ENCODE measurements at regions not wholly inside any gene's neighbourhood (a gene's known extent, or its start where the extent isn't known, plus 50 kb on each side); places are given as distances from the start of the nearest gene placed in this dataset.

- POLR2A ChIA-PET = no interaction called here
Observed at GRCh38 chr10:120998251-120998650, 147.1 kb downstream of the WDR11 start.

GRCh38 chr10:120998782-120999285 lies 147.7 kb downstream of the WDR11 start:
- H3K27ac ChIP-seq (ENCODE audit: low read length in 2 of 2) = no peak overlapping the region
- H4K20me1 ChIP-seq (ENCODE audit: control insufficient read depth, insufficient read depth, low read length, poor library complexity, severe bottlenecking) = no peaks in the 10 kb centered on the region
- H3K9me3 ChIP-seq (ENCODE audit: control extremely low read depth in 1 of 3, control insufficient read depth in 2 of 3, insufficient read depth in 1 of 3, low read length in 2 of 3) = peaks cover 0 to 24% (median 0%) of the 10 kb centered on the region in 3 donors
- intact Hi-C loops (cut with micrococcal nuclease) = no loop called here
- DNase-seq (no peak), ATAC-seq (ENCODE audit: low read depth) (no peak)
- H3K4me2 ChIP-seq (replicated peaks; ENCODE audit: low read depth, low read length, poor library complexity, severe bottlenecking) = no peak overlapping the region
- Mint-ChIP-seq H3K27me3 (peaks cover 3% of the 10 kb centered on the region), H3K4me1 (no peaks in the 10 kb centered on the region), H3K27ac (no peak overlapping the region), H3K9me3 (ENCODE audit: insufficient read depth) (no peaks in the 10 kb centered on the region), H3K4me3 (no peak overlapping the region)
- CTCF ChIA-PET = no interaction called here
- 82% methylated on average over 6 of the region's 6 CpGs for WGBS (ENCODE audit: insufficient coverage)
- H3K4me1 ChIP-seq (ENCODE audit: control insufficient read depth in 2 of 2, insufficient read depth in 2 of 2, low read length in 2 of 2) = no peaks in the 10 kb centered on the region
- no peaks in the 10 kb centered on the region for H3K79me2 ChIP-seq (ENCODE audit: control insufficient read depth, insufficient read depth, low read length)
- H3K27me3 ChIP-seq (replicated peaks in 1 of 4; ENCODE audit: control extremely low read depth in 1 of 4, control insufficient read depth in 3 of 4, insufficient read depth in 4 of 4, low read length in 3 of 4) = no peaks in the 10 kb centered on the region
- no peaks in the 10 kb centered on the region for H3K36me3 ChIP-seq (replicated peaks in 1 of 2; ENCODE audit: control extremely low read depth in 1 of 2, control insufficient read depth in 1 of 2, extremely low read depth in 1 of 2, insufficient read depth in 2 of 2, low read length in 1 of 2)
- TF ChIP-seq EZH2 (IDR thresholded peaks at IDR 0.05; ENCODE audit: borderline replicate concordance, insufficient read depth, low read depth, low read length, poor library complexity, severe bottlenecking) (no peak), CTCF (IDR thresholded peaks at IDR 0.05) (no peak)
- POLR2A ChIA-PET = no interaction called here
- H3K9ac ChIP-seq (ENCODE audit: low read length) = no peak overlapping the region
- no peak overlapping the region for H3K4me3 ChIP-seq (ENCODE audit: control extremely low read depth in 1 of 5, extremely low read depth in 1 of 5, insufficient read depth in 1 of 5, low read depth in 2 of 5, low read length in 4 of 5)
- H2AFZ ChIP-seq (ENCODE audit: insufficient read depth, low read depth, low read length, poor library complexity, severe bottlenecking) = no peak overlapping the region

More at GRCh38 chr10:120998251-120998650, 147.1 kb downstream of the WDR11 start:
- H3K9me3 ChIP-seq (ENCODE audit: control extremely low read depth in 1 of 3, control insufficient read depth in 2 of 3, insufficient read depth in 1 of 3, low read length in 2 of 3) = peaks cover 0 to 25% (median 0%) of the 10 kb centered on the region in 3 donors
- no peak overlapping the region for H3K4me2 ChIP-seq (replicated peaks; ENCODE audit: low read depth, low read length, poor library complexity, severe bottlenecking)
- TF ChIP-seq CTCF (IDR thresholded peaks at IDR 0.05) (no peak), EZH2 (IDR thresholded peaks at IDR 0.05; ENCODE audit: borderline replicate concordance, insufficient read depth, low read depth, low read length, poor library complexity, severe bottlenecking) (no peak)
- H3K27me3 ChIP-seq (replicated peaks in 1 of 4; ENCODE audit: control extremely low read depth in 1 of 4, control insufficient read depth in 3 of 4, insufficient read depth in 4 of 4, low read length in 3 of 4) = no peaks in the 10 kb centered on the region
- H3K27ac Mint-ChIP-seq = no peak overlapping the region
- CTCF ChIA-PET = no interaction called here
- no peak overlapping the region for H3K4me3 Mint-ChIP-seq
- H3K36me3 ChIP-seq (replicated peaks in 1 of 2; ENCODE audit: control extremely low read depth in 1 of 2, control insufficient read depth in 1 of 2, extremely low read depth in 1 of 2, insufficient read depth in 2 of 2, low read length in 1 of 2) = no peaks in the 10 kb centered on the region
- intact Hi-C loops (cut with micrococcal nuclease) = no loop called here
- no peak overlapping the region for H2AFZ ChIP-seq (ENCODE audit: insufficient read depth, low read depth, low read length, poor library complexity, severe bottlenecking)
- ATAC-seq (ENCODE audit: low read depth) (no peak), DNase-seq (no peak)
- no peaks in the 10 kb centered on the region for H3K79me2 ChIP-seq (ENCODE audit: control insufficient read depth, insufficient read depth, low read length)
- H3K4me3 ChIP-seq (ENCODE audit: control extremely low read depth in 1 of 5, extremely low read depth in 1 of 5, insufficient read depth in 1 of 5, low read depth in 2 of 5, low read length in 4 of 5) = no peak overlapping the region
- H3K4me1 ChIP-seq (ENCODE audit: control insufficient read depth in 2 of 2, insufficient read depth in 2 of 2, low read length in 2 of 2) = no peaks in the 10 kb centered on the region
- WGBS (ENCODE audit: insufficient coverage) = 72% methylated on average over 5 of the region's 5 CpGs
- no peaks in the 10 kb centered on the region for H4K20me1 ChIP-seq (ENCODE audit: control insufficient read depth, insufficient read depth, low read length, poor library complexity, severe bottlenecking)
- no peak overlapping the region for H3K27ac ChIP-seq (ENCODE audit: low read length in 2 of 2)
- H3K4me1 Mint-ChIP-seq = no peaks in the 10 kb centered on the region
- no peaks in the 10 kb centered on the region for H3K9me3 Mint-ChIP-seq (ENCODE audit: insufficient read depth)
- no peak overlapping the region for H3K9ac ChIP-seq (ENCODE audit: low read length)
- peaks cover 3% of the 10 kb centered on the region for H3K27me3 Mint-ChIP-seq

Measured in B cell (primary cell).